B cell (primary cell): ENCODE measurements at regions not wholly inside any gene's neighbourhood (a gene's known extent, or its start where the extent isn't known, plus 50 kb on each side); places are given as distances from the start of the nearest gene placed in this dataset.

Experiments
- ATAC-seq: fragments of 200-7000 bp; cut with Tn5 transposase; one replicate; pipeline ENCODE4 v1.10.0; 2021; ENCODE audit warnings: low read depth, mild to moderate bottlenecking, moderate number of reproducible peaks, moderate library complexity
- CTCF ChIA-PET: fragments of 350-600 bp; sonication (Branson Sonifier 250); formaldehyde crosslinking; loops from one replicate; lab custom pipeline; 2021; ENCODE audit warnings: antibody characterized with exemption, inconsistent platforms; lab: Charles Lee
- POLR2A ChIA-PET: fragments of 350-600 bp; sonication (Branson Sonifier 250); formaldehyde crosslinking; loops from one replicate; lab custom pipeline; 2021; ENCODE audit warnings: antibody characterized with exemption; lab: Charles Lee
- DNase-seq: peaks from one replicate; pipeline ENCODE4 v3.0.0; 2013
- H2AFZ ChIP-seq: 2 replicates; pipeline ENCODE4 v1.6.1; 2012; ENCODE audit warnings: mild to moderate bottlenecking, low read depth, low read length; ENCODE audit not compliant: insufficient read depth, poor library complexity, severe bottlenecking
- H3K27ac ChIP-seq, 2 donors: 1 replicate in 1 of 2; 2 replicates in 1 of 2; pipeline ENCODE4 v1.5.1; 2012 to 2013; ENCODE audit warnings: low read length in 2 of 2, mild to moderate bottlenecking in 2 of 2, moderate library complexity in 1 of 2
- H3K27me3 ChIP-seq, 4 experiments: fragments of 200-600 bp in 1 of 4; sonication (generic) in 1 of 4; replicated peaks in 1 of 4; 1 replicate in 2 of 4; 2 replicates in 2 of 4; pipeline versions ENCODE4 v1.6.1 to v1.7.0; 2013 to 2016; ENCODE audit warnings: low read length in 3 of 4, mild to moderate bottlenecking in 2 of 4, mixed read lengths in 1 of 4, moderate library complexity in 1 of 4; ENCODE audit not compliant: insufficient read depth in 4 of 4, control insufficient read depth in 3 of 4; ENCODE audit errors: control extremely low read depth in 1 of 4
- H3K36me3 ChIP-seq, 2 experiments: replicated peaks in 1 of 2; 1 replicate in 1 of 2; 2 replicates in 1 of 2; pipeline versions ENCODE4 v1.6.1 to v1.7.1; 2013; ENCODE audit warnings: low read length in 1 of 2; ENCODE audit not compliant: insufficient read depth in 2 of 2, control insufficient read depth in 1 of 2; ENCODE audit errors: control extremely low read depth in 1 of 2, extremely low read depth in 1 of 2
- H3K4me1 ChIP-seq, 2 donors: fragments of 200-600 bp in 1 of 2; sonication (generic) in 1 of 2; 1 replicate in 1 of 2; 2 replicates in 1 of 2; pipeline versions ENCODE4 v1.5.1 to v1.6.1; 2013 to 2017; ENCODE audit warnings: low read length in 2 of 2; ENCODE audit not compliant: control insufficient read depth in 2 of 2, insufficient read depth in 2 of 2
- H3K4me2 ChIP-seq: replicated peaks from 2 replicates; pipeline ENCODE3; 2012; ENCODE audit warnings: mild to moderate bottlenecking, low read depth, low read length; ENCODE audit not compliant: poor library complexity, severe bottlenecking
- H3K4me3 ChIP-seq, 5 experiments: fragments of 200-600 bp in 1 of 5; sonication (generic) in 1 of 5; 1 replicate in 3 of 5; 2 replicates in 2 of 5; pipeline versions ENCODE4 v1.5.1 to v1.7.0; 2011 to 2016; ENCODE audit warnings: low read length in 4 of 5, mild to moderate bottlenecking in 4 of 5, low read depth in 2 of 5, control low read depth in 1 of 5, moderate library complexity in 1 of 5; ENCODE audit not compliant: insufficient read depth in 1 of 5; ENCODE audit errors: control extremely low read depth in 1 of 5, extremely low read depth in 1 of 5
- H3K79me2 ChIP-seq: fragments of 200-600 bp; sonication (generic); one replicate; pipeline ENCODE4 v1.6.0; 2016; ENCODE audit warnings: low read length; ENCODE audit not compliant: control insufficient read depth, insufficient read depth
- H3K9ac ChIP-seq: fragments of 200-600 bp; sonication (generic); 2 replicates; pipeline ENCODE4 v1.6.1; 2017; ENCODE audit warnings: mild to moderate bottlenecking, low read length, moderate library complexity
- H3K9me3 ChIP-seq, 3 donors: one replicate each; pipeline versions ENCODE4 v1.6.1 to v1.7.1; 2013; ENCODE audit warnings: low read length in 2 of 3; ENCODE audit not compliant: control insufficient read depth in 2 of 3, insufficient read depth in 1 of 3; ENCODE audit errors: control extremely low read depth in 1 of 3
- H4K20me1 ChIP-seq: 2 replicates; pipeline ENCODE4 v1.6.0; 2012; ENCODE audit warnings: mild to moderate bottlenecking, low read length; ENCODE audit not compliant: insufficient read depth, control insufficient read depth, poor library complexity, severe bottlenecking
- H3K27ac Mint-ChIP-seq: one replicate; pipeline ENCODE4 v1.8.0; 2021; ENCODE audit warnings: mixed read lengths
- H3K27me3 Mint-ChIP-seq: one replicate; pipeline ENCODE4 v1.8.0; 2021; ENCODE audit warnings: mixed read lengths
- H3K4me1 Mint-ChIP-seq: one replicate; pipeline ENCODE4 v1.8.0; 2021; ENCODE audit warnings: mixed read lengths
- H3K4me3 Mint-ChIP-seq: one replicate; pipeline ENCODE4 v1.8.0; 2021; ENCODE audit warnings: mixed read lengths
- H3K9me3 Mint-ChIP-seq: one replicate; pipeline ENCODE4 v1.8.0; 2022; ENCODE audit warnings: mixed read lengths; ENCODE audit not compliant: insufficient read depth
- CTCF ChIP-seq: fragments of 200-600 bp; IDR thresholded peaks from one replicate; pipeline ENCODE4 v1.8.0; 2022; ENCODE audit warnings: antibody characterized with exemption, mild to moderate bottlenecking
- EZH2 ChIP-seq: IDR thresholded peaks from 2 replicates; pipeline ENCODE4 v1.6.1; 2012; ENCODE audit warnings: borderline replicate concordance, low read depth, mild to moderate bottlenecking, moderate library complexity, low read length; ENCODE audit not compliant: insufficient read depth, poor library complexity, severe bottlenecking
- WGBS: methylation state at CpG from one replicate; pipeline ENCODE4 v1.1.5; 2013; ENCODE audit warnings: missing lambda C conversion rate; ENCODE audit not compliant: insufficient coverage; 5-methylcytosine and 5-hydroxymethylcytosine counted together
- intact Hi-C: fragments of 100-400 bp; cut with micrococcal nuclease; formaldehyde crosslinking; loops from one replicate; pipeline ENCODE4 v1.10.0; 2022

- peaks cover 13% of the 10 kb centered on the region for H3K27me3 Mint-ChIP-seq
- CTCF ChIA-PET = no interaction called here
- TF ChIP-seq EZH2 (no peak), CTCF (no peak)
Observed at GRCh38 chr12:13471471-13471870, 274.9 kb downstream of the EMP1 start.

GRCh38 chr12:13465635-13466034 lies 269.1 kb downstream of the EMP1 start:
- Histone ChIP-seq H2AFZ (no peak overlapping the region), H3K27me3 (no peaks in the 10 kb centered on the region), H3K9me3 (no peaks in the 10 kb centered on the region), H3K4me2 (no peak overlapping the region), H3K4me3 (no peak overlapping the region), H3K79me2 (no peaks in the 10 kb centered on the region), H3K4me1 (no peaks in the 10 kb centered on the region), H3K9ac (no peak overlapping the region), H3K27ac (no peak overlapping the region), H4K20me1 (no peaks in the 10 kb centered on the region), H3K36me3 (no peaks in the 10 kb centered on the region)
- intact Hi-C loops = no loop called here
- Mint-ChIP-seq H3K27me3 (peaks cover 10% of the 10 kb centered on the region), H3K27ac (no peak overlapping the region), H3K9me3 (no peaks in the 10 kb centered on the region), H3K4me1 (no peaks in the 10 kb centered on the region), H3K4me3 (no peak overlapping the region)
- 91% methylated on average over 6 of the region's 6 CpGs for WGBS
- ChIA-PET POLR2A (no interaction called here), CTCF (no interaction called here)
- ATAC-seq = no peak
- TF ChIP-seq CTCF (no peak), EZH2 (no peak)
- no peak for DNase-seq

More at GRCh38 chr12:13471471-13471870, 274.9 kb downstream of the EMP1 start:
- no peak overlapping the region for H3K4me3 Mint-ChIP-seq
- peaks cover 5% of the 10 kb centered on the region for H3K4me1 Mint-ChIP-seq
- DNase-seq (no peak), ATAC-seq (no peak)
- POLR2A ChIA-PET = no interaction called here
- H3K9me3 Mint-ChIP-seq = no peaks in the 10 kb centered on the region
- Histone ChIP-seq H3K36me3 (no peaks in the 10 kb centered on the region), H3K27me3 (no peaks in the 10 kb centered on the region), H3K27ac (no peak overlapping the region), H3K9me3 (no peaks in the 10 kb centered on the region), H3K4me2 (no peak overlapping the region), H2AFZ (no peak overlapping the region), H3K79me2 (no peaks in the 10 kb centered on the region), H4K20me1 (no peaks in the 10 kb centered on the region), H3K4me3 (no peak overlapping the region), H3K4me1 (no peaks in the 10 kb centered on the region), H3K9ac (no peak overlapping the region)
- no peak overlapping the region for H3K27ac Mint-ChIP-seq
- intact Hi-C loops = no loop called here
- 100% methylated on average over 5 of the region's 6 CpGs for WGBS
